IMR-90 (cell line): ENCODE measurements at regions not wholly inside any gene's neighbourhood (a gene's known extent, or its start where the extent isn't known, plus 50 kb on each side); places are given as distances from the start of the nearest gene placed in this dataset.

Source experiments
- ATAC-seq: fragments of 200-7000 bp; cut with Tn5 transposase; 2 replicates; pipeline ENCODE4 v1.9.1; 2020; ENCODE audit warnings: low read depth, mild to moderate bottlenecking, moderate library complexity
- BruUV-seq: library from RNA; stranded (reverse); fragments of 400-500 nt; replicated peaks from 2 replicates; lab custom pipeline; 2021; lab: Mats Ljungman, UMichigan
- CTCF ChIA-PET: fragments of 300-600 bp; formaldehyde crosslinking; extraction: SDS; loops from one replicate; lab custom pipeline; 2021; ENCODE audit warnings: antibody characterized with exemption; lab: Yijun Ruan, JAX
- POLR2A ChIA-PET: fragments of 300-600 bp; sonication (Branson Sonifier 250); formaldehyde crosslinking; loops from one replicate; lab custom pipeline; 2022; ENCODE audit warnings: antibody characterized with exemption; ENCODE audit not compliant: unreplicated experiment; lab: Charles Lee
- DNase-seq: peaks from one replicate; pipeline ENCODE4 v3.0.0; 2013
- H2AFZ ChIP-seq: replicated peaks from 2 replicates; pipeline ENCODE3; 2013; ENCODE audit warnings: low read length, mild to moderate bottlenecking; ENCODE audit not compliant: poor library complexity
- H2AK5ac ChIP-seq: 2 replicates; pipeline ENCODE4 v1.6.1; 2013; ENCODE audit warnings: low read depth, low read length, inconsistent platforms
- H2AK9ac ChIP-seq: replicated peaks from 2 replicates; pipeline ENCODE3; 2013; ENCODE audit warnings: mild to moderate bottlenecking, low read depth, low read length, moderate library complexity; ENCODE audit not compliant: poor library complexity
- H2BK120ac ChIP-seq: 2 replicates; pipeline ENCODE4 v1.6.1; 2013; ENCODE audit warnings: low read depth, low read length, inconsistent platforms
- H2BK15ac ChIP-seq: 3 replicates; pipeline ENCODE4 v1.6.1; 2013; ENCODE audit warnings: low read depth, low read length, inconsistent platforms
- H2BK20ac ChIP-seq: 2 replicates; pipeline ENCODE4 v1.6.1; 2013; ENCODE audit warnings: low read depth, mild to moderate bottlenecking, inconsistent platforms, low read length, moderate library complexity
- H2BK5ac ChIP-seq: 2 replicates; pipeline ENCODE4 v1.6.1; 2013; ENCODE audit warnings: mild to moderate bottlenecking, low read depth, low read length, inconsistent platforms; ENCODE audit not compliant: poor library complexity, severe bottlenecking
- H3K14ac ChIP-seq: replicated peaks from 2 replicates; pipeline ENCODE4 v1.6.1; 2013; ENCODE audit warnings: low read depth, low read length, inconsistent platforms
- H3K18ac ChIP-seq: 2 replicates; pipeline ENCODE4 v1.6.1; 2013; ENCODE audit warnings: low read depth, low read length, control low read depth
- H3K23ac ChIP-seq: 2 replicates; pipeline ENCODE4 v1.6.1; 2013; ENCODE audit warnings: low read depth, low read length, inconsistent platforms
- H3K27ac ChIP-seq: 2 replicates; pipeline ENCODE4 v1.5.1; 2013; ENCODE audit warnings: mild to moderate bottlenecking, control low read depth, low read length; ENCODE audit not compliant: insufficient read depth
- H3K27me3 ChIP-seq: 2 replicates; pipeline ENCODE4 v1.6.1; 2013; ENCODE audit warnings: low read length; ENCODE audit not compliant: control insufficient read depth, insufficient read depth
- H3K36me3 ChIP-seq: 2 replicates; pipeline ENCODE4 v1.6.1; 2013; ENCODE audit warnings: low read length, mixed read lengths; ENCODE audit not compliant: control insufficient read depth, insufficient read depth
- H3K4ac ChIP-seq: 2 replicates; pipeline ENCODE4 v1.6.1; 2013; ENCODE audit warnings: low read depth, low read length, inconsistent platforms
- H3K4me1 ChIP-seq: 2 replicates; pipeline ENCODE4 v1.6.1; 2013; ENCODE audit warnings: low read length, mixed read lengths; ENCODE audit not compliant: control insufficient read depth, insufficient read depth
- H3K4me2 ChIP-seq: 2 replicates; pipeline ENCODE4 v1.6.1; 2013; ENCODE audit warnings: low read depth, mild to moderate bottlenecking, control low read depth, low read length, moderate library complexity
- H3K4me3 ChIP-seq: 2 replicates; pipeline ENCODE4 v1.5.1; 2013; ENCODE audit warnings: low read depth, mild to moderate bottlenecking, control low read depth, low read length, moderate library complexity; ENCODE audit not compliant: insufficient read depth
- H3K56ac ChIP-seq: 2 replicates; pipeline ENCODE4 v1.6.1; 2013; ENCODE audit warnings: low read length, inconsistent platforms; ENCODE audit not compliant: insufficient read depth; ENCODE audit errors: extremely low read depth
- H3K79me1 ChIP-seq, 2 experiments: 2 replicates each; pipeline ENCODE4 v1.6.1; 2013; ENCODE audit warnings: low read length in 2 of 2, inconsistent platforms in 1 of 2, low read depth in 1 of 2
- H3K9ac ChIP-seq: 2 replicates; pipeline ENCODE4 v1.6.1; 2013; ENCODE audit warnings: low read depth, low read length, control low read depth
- H3K9me1 ChIP-seq: 2 replicates; pipeline ENCODE4 v1.6.1; 2013; ENCODE audit warnings: low read length, inconsistent platforms; ENCODE audit not compliant: insufficient read depth
- H3K9me3 ChIP-seq: 2 replicates; pipeline ENCODE4 v1.6.1; 2013; ENCODE audit warnings: low read length; ENCODE audit not compliant: control insufficient read depth, insufficient read depth
- H4K20me1 ChIP-seq: 2 replicates; pipeline ENCODE4 v1.6.1; 2013; ENCODE audit warnings: low read length, inconsistent platforms; ENCODE audit not compliant: insufficient read depth
- H4K5ac ChIP-seq: 2 replicates; pipeline ENCODE4 v1.6.1; 2013; ENCODE audit warnings: mild to moderate bottlenecking, low read depth, low read length, control low read depth
- H4K8ac ChIP-seq, 2 experiments: 2 replicates each; pipeline ENCODE4 v1.6.1; 2013; ENCODE audit warnings: low read depth in 2 of 2, low read length in 2 of 2, control low read depth in 1 of 2, inconsistent platforms in 1 of 2
- H4K91ac ChIP-seq: 2 replicates; pipeline ENCODE4 v1.6.1; 2013; ENCODE audit warnings: low read depth, low read length, inconsistent platforms; ENCODE audit not compliant: insufficient read depth
- BHLHE40 ChIP-seq: fragments of 150-350 bp; IDR thresholded peaks from 2 replicates; pipeline ENCODE4 v1.6.1; 2016; ENCODE audit warnings: mild to moderate bottlenecking, low read depth, low read length
- CEBPB ChIP-seq: IDR thresholded peaks from 2 replicates; pipeline ENCODE4 v1.6.1; 2012; ENCODE audit warnings: low read depth, low read length, improper control_type of control experiment
- CHD1 ChIP-seq: IDR thresholded peaks from 2 replicates; pipeline ENCODE4 v1.6.1; 2012; ENCODE audit warnings: low read depth, low read length, improper control_type of control experiment
- FOS ChIP-seq: fragments of 150-350 bp; IDR thresholded peaks from 2 replicates; pipeline ENCODE4 v1.6.1; 2016; ENCODE audit warnings: low read depth, low read length
- MAFK ChIP-seq: IDR thresholded peaks from 2 replicates; pipeline ENCODE4 v1.6.1; 2012; ENCODE audit warnings: low read depth, low read length, improper control_type of control experiment
- MAZ ChIP-seq: IDR thresholded peaks from 2 replicates; pipeline ENCODE4 v1.6.1; 2012; ENCODE audit warnings: low read depth, mild to moderate bottlenecking, low read length, improper control_type of control experiment, moderate library complexity, borderline replicate concordance
- MXI1 ChIP-seq: IDR thresholded peaks from 2 replicates; pipeline ENCODE4 v1.6.1; 2012; ENCODE audit warnings: low read depth, mild to moderate bottlenecking, low read length, moderate library complexity, borderline replicate concordance
- NFE2L2 ChIP-seq: fragments of 150-350 bp; IDR thresholded peaks from 2 replicates; pipeline ENCODE4 v1.6.1; 2016; ENCODE audit warnings: low read depth, mild to moderate bottlenecking, low read length
- POLR2A ChIP-seq: IDR thresholded peaks from 2 replicates; pipeline ENCODE4 v1.6.1; 2012; ENCODE audit warnings: mild to moderate bottlenecking, low read depth, low read length
- RAD21 ChIP-seq: IDR thresholded peaks from 2 replicates; pipeline ENCODE4 v1.6.1; 2012; ENCODE audit warnings: low read length, improper control_type of control experiment
- RCOR1 ChIP-seq: IDR thresholded peaks from 2 replicates; pipeline ENCODE4 v1.6.1; 2012; ENCODE audit warnings: mild to moderate bottlenecking, low read length, improper control_type of control experiment; ENCODE audit not compliant: insufficient replicate concordance
- RFX5 ChIP-seq: IDR thresholded peaks from 2 replicates; pipeline ENCODE4 v1.8.0; 2012; ENCODE audit warnings: low read depth, mild to moderate bottlenecking, low read length, moderate library complexity
- SMC3 ChIP-seq: fragments of 150-350 bp; IDR thresholded peaks from 2 replicates; pipeline ENCODE4 v1.6.1; 2016; ENCODE audit warnings: low read depth, mild to moderate bottlenecking, antibody characterized with exemption, low read length, moderate library complexity
- WGBS, 2 experiments: methylation state at CpG; one replicate each; pipeline versions ENCODE4 v1.1.5 to v1.1.7; 2013; ENCODE audit warnings: missing lambda C conversion rate in 2 of 2; ENCODE audit not compliant: insufficient read length in 1 of 2; ENCODE audit errors: extremely low coverage in 2 of 2; 5-methylcytosine and 5-hydroxymethylcytosine counted together
- dilution Hi-C: fragments of 300-500 bp; cut with HindIII; formaldehyde crosslinking; loops from one replicate; pipeline ENCODE4 v1.14.3; 2018; ENCODE audit warnings: low sequenced_read_pairs; ENCODE audit not compliant: unreplicated experiment
- in situ Hi-C: fragments of 300-500 bp; cut with MboI; formaldehyde crosslinking; loops from 3 replicates; pipeline ENCODE4 v1.14.3; 2019; ENCODE audit warnings: low sequenced_read_pairs, inconsistent platforms, mixed read lengths
- intact Hi-C: fragments of 100-400 bp; cut with micrococcal nuclease; formaldehyde crosslinking; loops from 2 replicates; pipeline ENCODE4 v1.10.0; 2022
- TF ChIP-seq, protein P1 (sequence below): fragments of 150-350 bp; IDR thresholded peaks from 2 replicates; pipeline ENCODE4 v1.6.1; 2017; ENCODE audit warnings: mild to moderate bottlenecking, antibody characterized with exemption, low read length, low read depth
- TF ChIP-seq, protein P2 (sequence below): fragments of 150-350 bp; IDR thresholded peaks from 2 replicates; pipeline ENCODE4 v1.6.1; 2016; ENCODE audit warnings: low read depth, mild to moderate bottlenecking, low read length, moderate library complexity, borderline replicate concordance
- TF ChIP-seq, protein P3 (sequence below): conservative IDR thresholded peaks from 2 replicates; pipeline ENCODE4 v1.5.1; 2012; ENCODE audit warnings: mild to moderate bottlenecking, low read depth, low read length, improper control_type of control experiment

DNA sequence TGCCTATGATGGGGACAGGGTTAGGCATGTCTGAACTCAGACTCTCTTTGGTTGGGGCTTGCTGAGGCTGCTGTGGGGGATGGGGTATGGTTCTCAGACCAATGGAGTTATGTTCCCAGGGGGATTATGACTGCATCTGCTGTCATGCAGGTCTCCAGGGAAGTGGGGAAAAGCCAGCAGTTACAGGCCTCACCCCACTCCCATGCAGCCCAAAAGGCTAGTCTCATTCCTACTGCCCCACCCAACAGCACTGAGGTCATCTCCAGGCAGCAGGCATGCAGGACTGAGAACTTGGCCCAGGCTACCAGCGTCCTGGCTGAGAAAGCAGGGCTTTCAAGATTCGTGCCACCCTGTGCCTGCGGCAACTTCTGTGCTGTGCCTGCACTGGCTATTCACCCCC is 373.3 kb downstream of the HTR7 start:
- H3K36me3 ChIP-seq: no peaks in the 10 kb centered on the region
- H3K9me1 ChIP-seq: no peaks in the 10 kb centered on the region
- no peak overlapping the region for H2BK20ac ChIP-seq
- H4K5ac ChIP-seq: no peak overlapping the region
- no peak overlapping the region for H3K4ac ChIP-seq
- no peak overlapping the region for H4K91ac ChIP-seq
- no peak overlapping the region for H3K4me3 ChIP-seq
- no peak overlapping the region for H2AFZ ChIP-seq
- ATAC-seq (no peak), DNase-seq (no peak)
- H2AK5ac ChIP-seq: no peak overlapping the region
- H3K4me2 ChIP-seq: no peak overlapping the region
- H3K18ac ChIP-seq: no peak overlapping the region
- intact Hi-C loops (no loop called here), dilution Hi-C loops (no loop called here), in situ Hi-C loops (no loop called here)
- no peaks in the 10 kb centered on the region for H3K4me1 ChIP-seq
- 83% methylated on average over 3 of the region's 3 CpGs; no CpG with 5 or more reads in 1 of the 2 experiments for WGBS, 2 experiments
- no peak overlapping the region for H3K56ac ChIP-seq
- no peak overlapping the region for H2BK15ac ChIP-seq
- CTCF ChIA-PET: no interaction called here
- no peak overlapping the region for H3K27ac ChIP-seq
- POLR2A ChIA-PET: no interaction called here
- H4K20me1 ChIP-seq: no peaks in the 10 kb centered on the region
- BruUV-seq: no TSS peak
- no peaks in the 10 kb centered on the region for H3K79me1 ChIP-seq
- H3K14ac ChIP-seq: no peak overlapping the region
- no peaks in the 10 kb centered on the region for H3K9me3 ChIP-seq
- H2BK120ac ChIP-seq: no peak overlapping the region
- H2AK9ac ChIP-seq: no peak overlapping the region
- H3K23ac ChIP-seq: no peak overlapping the region
- no peak overlapping the region for H3K9ac ChIP-seq
- no peaks in the 10 kb centered on the region for H3K27me3 ChIP-seq
- no peak overlapping the region for H2BK5ac ChIP-seq
- H4K8ac ChIP-seq: no peak overlapping the region
- TF ChIP-seq MAZ (no peak), NFE2L2 (no peak), POLR2A (no peak), BHLHE40 (no peak), RCOR1 (no peak), FOS (no peak), CEBPB (no peak), SMC3 (no peak), RFX5 (no peak), CHD1 (no peak), MXI1 (no peak), MAFK (no peak), RAD21 (no peak)
- TF ChIP-seq, protein P1, sequence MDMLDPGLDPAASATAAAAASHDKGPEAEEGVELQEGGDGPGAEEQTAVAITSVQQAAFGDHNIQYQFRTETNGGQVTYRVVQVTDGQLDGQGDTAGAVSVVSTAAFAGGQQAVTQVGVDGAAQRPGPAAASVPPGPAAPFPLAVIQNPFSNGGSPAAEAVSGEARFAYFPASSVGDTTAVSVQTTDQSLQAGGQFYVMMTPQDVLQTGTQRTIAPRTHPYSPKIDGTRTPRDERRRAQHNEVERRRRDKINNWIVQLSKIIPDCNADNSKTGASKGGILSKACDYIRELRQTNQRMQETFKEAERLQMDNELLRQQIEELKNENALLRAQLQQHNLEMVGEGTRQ: no peak
- TF ChIP-seq, protein P2, sequence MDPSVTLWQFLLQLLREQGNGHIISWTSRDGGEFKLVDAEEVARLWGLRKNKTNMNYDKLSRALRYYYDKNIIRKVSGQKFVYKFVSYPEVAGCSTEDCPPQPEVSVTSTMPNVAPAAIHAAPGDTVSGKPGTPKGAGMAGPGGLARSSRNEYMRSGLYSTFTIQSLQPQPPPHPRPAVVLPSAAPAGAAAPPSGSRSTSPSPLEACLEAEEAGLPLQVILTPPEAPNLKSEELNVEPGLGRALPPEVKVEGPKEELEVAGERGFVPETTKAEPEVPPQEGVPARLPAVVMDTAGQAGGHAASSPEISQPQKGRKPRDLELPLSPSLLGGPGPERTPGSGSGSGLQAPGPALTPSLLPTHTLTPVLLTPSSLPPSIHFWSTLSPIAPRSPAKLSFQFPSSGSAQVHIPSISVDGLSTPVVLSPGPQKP: no peak
- TF ChIP-seq, protein P3, sequence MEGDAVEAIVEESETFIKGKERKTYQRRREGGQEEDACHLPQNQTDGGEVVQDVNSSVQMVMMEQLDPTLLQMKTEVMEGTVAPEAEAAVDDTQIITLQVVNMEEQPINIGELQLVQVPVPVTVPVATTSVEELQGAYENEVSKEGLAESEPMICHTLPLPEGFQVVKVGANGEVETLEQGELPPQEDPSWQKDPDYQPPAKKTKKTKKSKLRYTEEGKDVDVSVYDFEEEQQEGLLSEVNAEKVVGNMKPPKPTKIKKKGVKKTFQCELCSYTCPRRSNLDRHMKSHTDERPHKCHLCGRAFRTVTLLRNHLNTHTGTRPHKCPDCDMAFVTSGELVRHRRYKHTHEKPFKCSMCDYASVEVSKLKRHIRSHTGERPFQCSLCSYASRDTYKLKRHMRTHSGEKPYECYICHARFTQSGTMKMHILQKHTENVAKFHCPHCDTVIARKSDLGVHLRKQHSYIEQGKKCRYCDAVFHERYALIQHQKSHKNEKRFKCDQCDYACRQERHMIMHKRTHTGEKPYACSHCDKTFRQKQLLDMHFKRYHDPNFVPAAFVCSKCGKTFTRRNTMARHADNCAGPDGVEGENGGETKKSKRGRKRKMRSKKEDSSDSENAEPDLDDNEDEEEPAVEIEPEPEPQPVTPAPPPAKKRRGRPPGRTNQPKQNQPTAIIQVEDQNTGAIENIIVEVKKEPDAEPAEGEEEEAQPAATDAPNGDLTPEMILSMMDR: no peak
